H1 (cell line): ENCODE measurements at regions not wholly inside any gene's neighbourhood (a gene's known extent, or its start where the extent isn't known, plus 50 kb on each side); places are given as distances from the start of the nearest gene placed in this dataset.

ENCODE experiments used
- CTCF ChIA-PET: fragments of 300-600 bp; sonication (Branson Sonifier 250); formaldehyde crosslinking; loops from one replicate; lab custom pipeline; 2021; ENCODE audit not compliant: partially characterized antibody; lab: Charles Lee
- POLR2A ChIA-PET: fragments of 300-600 bp; sonication (Branson Sonifier 250); formaldehyde crosslinking; loops from one replicate; lab custom pipeline; 2021; ENCODE audit warnings: inconsistent platforms; ENCODE audit not compliant: partially characterized antibody; lab: Charles Lee
- DNase-seq, 2 experiments: peaks; one replicate each; pipeline versions ENCODE4 v3.0.0 to v3.0.0-alpha.2; 2010 to 2022; ENCODE audit warnings: low spot score in 2 of 2, low read depth in 1 of 2, mixed read lengths in 1 of 2
- FAIRE-seq: peaks from 2 replicates; lab custom pipeline; 2011; peaks lifted over from hg19 to GRCh38; lab: Jason Lieb, UNC
- H2AFZ ChIP-seq: 2 replicates; pipeline ENCODE4 v1.8.1; 2012; ENCODE audit warnings: low read length, inconsistent platforms
- H2AK5ac ChIP-seq: 2 replicates; pipeline ENCODE4 v1.6.1; 2013; ENCODE audit warnings: low read depth, low read length
- H2BK120ac ChIP-seq: replicated peaks from 2 replicates; pipeline ENCODE3; 2013; ENCODE audit warnings: low read depth, low read length, inconsistent platforms
- H2BK12ac ChIP-seq: 2 replicates; pipeline ENCODE4 v1.6.1; 2013; ENCODE audit warnings: low read depth, low read length
- H2BK15ac ChIP-seq: 2 replicates; pipeline ENCODE4 v1.6.1; 2013; ENCODE audit warnings: low read length
- H2BK20ac ChIP-seq: 2 replicates; pipeline ENCODE4 v1.6.1; 2013; ENCODE audit warnings: low read length
- H2BK5ac ChIP-seq: 2 replicates; pipeline ENCODE4 v1.6.1; 2013; ENCODE audit warnings: low read depth, low read length
- H3K14ac ChIP-seq: 2 replicates; pipeline ENCODE4 v1.6.1; 2013; ENCODE audit warnings: inconsistent platforms; ENCODE audit not compliant: insufficient read length
- H3K18ac ChIP-seq: 2 replicates; pipeline ENCODE4 v1.6.1; 2013; ENCODE audit warnings: low read length; ENCODE audit errors: extremely low read depth
- H3K23ac ChIP-seq: 2 replicates; pipeline ENCODE4 v1.6.1; 2013; ENCODE audit warnings: inconsistent platforms; ENCODE audit not compliant: insufficient read length
- H3K23me2 ChIP-seq: 2 replicates; pipeline ENCODE4 v1.6.1; 2013; ENCODE audit warnings: low read depth, low read length
- H3K27ac ChIP-seq: 2 replicates; pipeline ENCODE4 v1.6.1; 2011; ENCODE audit warnings: low read depth, low read length, inconsistent platforms
- H3K27me3 ChIP-seq, 4 experiments: replicated peaks in 1 of 4; 1 replicate in 1 of 4; 2 replicates in 3 of 4; pipeline versions ENCODE4 v1.6.1 to v1.8.1; 2011 to 2013; ENCODE audit warnings: low read length in 3 of 4, mild to moderate bottlenecking in 3 of 4, inconsistent platforms in 2 of 4, mixed read lengths in 2 of 4, moderate library complexity in 1 of 4; ENCODE audit not compliant: control insufficient read depth in 3 of 4, insufficient read depth in 3 of 4; ENCODE audit errors: extremely low read depth in 1 of 4
- H3K36me3 ChIP-seq, 4 experiments: 2 replicates each; pipeline versions ENCODE4 v1.6.1 to v1.8.1; 2011 to 2013; ENCODE audit warnings: mild to moderate bottlenecking in 4 of 4, low read length in 3 of 4, moderate library complexity in 2 of 4, control low read depth in 1 of 4, inconsistent platforms in 1 of 4; ENCODE audit not compliant: insufficient read depth in 4 of 4, control insufficient read depth in 2 of 4
- H3K4ac ChIP-seq: replicated peaks from 2 replicates; pipeline ENCODE3; 2013; ENCODE audit warnings: low read length, low read depth, mixed read lengths, inconsistent platforms; ENCODE audit not compliant: insufficient read length
- H3K4me1 ChIP-seq, 4 experiments: replicated peaks in 1 of 4; 1 replicate in 1 of 4; 2 replicates in 3 of 4; pipeline versions ENCODE4 v1.6.1 to v1.8.1; 2011 to 2013; ENCODE audit warnings: low read length in 3 of 4, inconsistent platforms in 2 of 4, mixed read lengths in 1 of 4; ENCODE audit not compliant: insufficient read depth in 4 of 4, control insufficient read depth in 3 of 4
- H3K4me2 ChIP-seq, 2 experiments: 2 replicates each; pipeline versions ENCODE4 v1.6.1 to v1.8.1; 2011 to 2013; ENCODE audit warnings: low read depth in 2 of 2, low read length in 2 of 2, control low read depth in 1 of 2, inconsistent platforms in 1 of 2, mild to moderate bottlenecking in 1 of 2; ENCODE audit not compliant: insufficient read depth in 1 of 2
- H3K4me3 ChIP-seq, 4 experiments: fragments of 200-600, 300-600 bp in 1 of 4; sonication (generic), shearing (Covaris generic), sonication (Bioruptor Twin) in 1 of 4; 2 replicates each; pipeline versions ENCODE4 v1.5.1 to v1.8.1; 2011 to 2016; ENCODE audit warnings: low read length in 4 of 4, low read depth in 3 of 4, control low read depth in 2 of 4, inconsistent platforms in 2 of 4, mild to moderate bottlenecking in 2 of 4, mixed read lengths in 1 of 4, moderate library complexity in 1 of 4; ENCODE audit not compliant: insufficient read depth in 2 of 4; ENCODE audit errors: extremely low read depth in 1 of 4
- H3K56ac ChIP-seq: replicated peaks from 2 replicates; pipeline ENCODE3; 2013; ENCODE audit warnings: low read depth, mild to moderate bottlenecking, mixed read lengths, low read length, inconsistent platforms; ENCODE audit not compliant: insufficient read length
- H3K79me1 ChIP-seq: 2 replicates; pipeline ENCODE4 v1.6.1; 2013; ENCODE audit warnings: low read depth, low read length, control low read depth
- H3K79me2 ChIP-seq, 2 experiments: 2 replicates each; pipeline versions ENCODE4 v1.6.1 to v1.8.1; 2012 to 2013; ENCODE audit warnings: low read length in 2 of 2, mild to moderate bottlenecking in 2 of 2, inconsistent platforms in 1 of 2; ENCODE audit not compliant: insufficient read depth in 2 of 2, control insufficient read depth in 1 of 2
- H3K9ac ChIP-seq, 4 experiments: replicated peaks in 1 of 4; 1 replicate in 1 of 4; 2 replicates in 3 of 4; pipeline versions ENCODE4 v1.6.1 to v1.8.1; 2011 to 2013; ENCODE audit warnings: low read depth in 3 of 4, low read length in 3 of 4, control low read depth in 2 of 4, mild to moderate bottlenecking in 2 of 4, moderate library complexity in 2 of 4, inconsistent platforms in 1 of 4; ENCODE audit errors: extremely low read depth in 1 of 4
- H3K9me3 ChIP-seq, 2 experiments: 2 replicates each; pipeline versions ENCODE4 v1.6.1 to v1.8.1; 2012 to 2013; ENCODE audit warnings: mild to moderate bottlenecking in 2 of 2, moderate library complexity in 2 of 2, control low read depth in 1 of 2, inconsistent platforms in 1 of 2, low read depth in 1 of 2, low read length in 1 of 2, mixed read lengths in 1 of 2; ENCODE audit not compliant: insufficient read depth in 2 of 2
- H4K20me1 ChIP-seq, 2 experiments: replicated peaks in 1 of 2; 2 replicates each; pipeline versions ENCODE3 to v1.8.1; 2011 to 2013; ENCODE audit warnings: inconsistent platforms in 2 of 2, low read length in 2 of 2, mild to moderate bottlenecking in 1 of 2; ENCODE audit not compliant: insufficient read depth in 2 of 2, control insufficient read depth in 1 of 2
- H4K5ac ChIP-seq: 2 replicates; pipeline ENCODE4 v1.6.1; 2013; ENCODE audit warnings: low read length, low read depth, mixed read lengths, inconsistent platforms; ENCODE audit not compliant: insufficient read length
- H4K8ac ChIP-seq: 2 replicates; pipeline ENCODE4 v1.8.0; 2013; ENCODE audit warnings: mild to moderate bottlenecking, moderate library complexity, low read length, inconsistent platforms; ENCODE audit not compliant: insufficient read depth; ENCODE audit errors: extremely low read depth
- H4K91ac ChIP-seq: replicated peaks from 2 replicates; pipeline ENCODE3; 2013; ENCODE audit warnings: low read length, mixed read lengths, inconsistent platforms; ENCODE audit not compliant: insufficient read length
- MAX ChIP-seq: IDR thresholded peaks from 2 replicates; pipeline ENCODE4 v1.6.1; 2012; ENCODE audit warnings: inconsistent platforms
- PHF8 ChIP-seq: fragments of 200-600 bp; sonication (generic); conservative IDR thresholded peaks from 2 replicates; pipeline ENCODE4 v1.7.1; 2012; ENCODE audit warnings: low read depth, mild to moderate bottlenecking, inconsistent platforms, low read length, moderate library complexity
- POU5F1 ChIP-seq: IDR thresholded peaks from 2 replicates; pipeline ENCODE4 v1.6.1; 2011; ENCODE audit warnings: low read depth, mild to moderate bottlenecking, low read length, moderate library complexity
- RAD21 ChIP-seq, 2 experiments: IDR thresholded peaks in 1 of 2; conservative IDR thresholded peaks in 1 of 2; 2 replicates each; pipeline ENCODE4 v1.6.1; 2011; ENCODE audit warnings: low read depth in 2 of 2, low read length in 2 of 2, improper control_type of control experiment in 1 of 2, inconsistent platforms in 1 of 2, mild to moderate bottlenecking in 1 of 2, moderate library complexity in 1 of 2
- SAP30 ChIP-seq: fragments of 300-600 bp; sonication (generic); IDR thresholded peaks from 2 replicates; pipeline ENCODE4 v1.7.1; 2012; ENCODE audit warnings: low read length, moderate library complexity, mild to moderate bottlenecking, inconsistent platforms; ENCODE audit not compliant: insufficient read depth, insufficient replicate concordance
- TAF7 ChIP-seq: optimal IDR thresholded peaks from 2 replicates; pipeline ENCODE3; 2011; ENCODE audit warnings: low read depth, mild to moderate bottlenecking, inconsistent platforms, low read length, moderate library complexity, borderline replicate concordance
- WGBS, 2 experiments: shearing (Covaris generic) in 1 of 2; methylation state at CpG; one replicate each; pipeline versions ENCODE4 v1.1.6 to v1.1.7; 2013 to 2015; ENCODE audit warnings: low lambda C conversion rate in 2 of 2, mixed read lengths in 2 of 2, inconsistent platforms in 1 of 2, low coverage in 1 of 2, missing lambda C conversion rate in 1 of 2; ENCODE audit not compliant: insufficient replicate concordance in 2 of 2, insufficient coverage in 1 of 2, insufficient read length in 1 of 2; ENCODE audit errors: extremely low coverage in 1 of 2, missing lambda C conversion rate in 1 of 2; 5-methylcytosine and 5-hydroxymethylcytosine counted together

GRCh38 chrX:28246675-28247074 lies 265.4 kb upstream of the DCAF8L1 start:
- no peak overlapping the region for H2BK5ac ChIP-seq
- H3K9me3 ChIP-seq = no peaks in the 10 kb centered on the region
- no peak overlapping the region for H3K4ac ChIP-seq
- no peak overlapping the region for H4K5ac ChIP-seq
- no peaks in the 10 kb centered on the region for H3K23me2 ChIP-seq
- no peak overlapping the region for H2AFZ ChIP-seq
- no peak overlapping the region for H2BK20ac ChIP-seq
- H2BK15ac ChIP-seq = no peak overlapping the region
- no peak overlapping the region for H4K8ac ChIP-seq
- H2BK12ac ChIP-seq = no peak overlapping the region
- WGBS, 2 experiments = 97% methylated on average over 7 of the region's 7 CpGs; no CpG with 5 or more reads in 1 of the 2 experiments
- no peak overlapping the region for H3K23ac ChIP-seq
- no peak overlapping the region for H4K91ac ChIP-seq
- H4K20me1 ChIP-seq = no peaks in the 10 kb centered on the region
- CTCF ChIA-PET = no interaction called here
- H3K36me3 ChIP-seq = no peaks in the 10 kb centered on the region
- H3K79me1 ChIP-seq = no peaks in the 10 kb centered on the region
- H3K4me3 ChIP-seq = no peak overlapping the region
- no peaks in the 10 kb centered on the region for H3K4me1 ChIP-seq
- no peaks in the 10 kb centered on the region for H3K79me2 ChIP-seq
- TF ChIP-seq SAP30 (no peak), POU5F1 (no peak), PHF8 (no peak), MAX (no peak), TAF7 (no peak), RAD21 (IDR thresholded peaks at IDR 0.05 in 1 of 2, conservative IDR thresholded peaks at IDR 0.05 in 1 of 2; ENCODE audit: low read depth in 2 of 2, low read length in 2 of 2) (no peak)
- no peaks in the 10 kb centered on the region for H3K27me3 ChIP-seq
- no peak overlapping the region for H3K4me2 ChIP-seq
- H3K56ac ChIP-seq = no peak overlapping the region
- no peak overlapping the region for H2BK120ac ChIP-seq
- H3K18ac ChIP-seq = no peak overlapping the region
- H3K9ac ChIP-seq = no peak overlapping the region
- H2AK5ac ChIP-seq = no peak overlapping the region
- POLR2A ChIA-PET = no interaction called here
- FAIRE-seq (no peak), DNase-seq (no peak)
- H3K27ac ChIP-seq = no peak overlapping the region
- no peak overlapping the region for H3K14ac ChIP-seq
